HG03520 (cell line): ENCODE measurements at regions not wholly inside any gene's neighbourhood (a gene's known extent, or its start where the extent isn't known, plus 50 kb on each side); places are given as distances from the start of the nearest gene placed in this dataset.

Experiments
- ATAC-seq: cut with Tn5 transposase; IDR thresholded peaks from one replicate; pipeline ENCODE4 v1.9.1; 2021; ENCODE audit warnings: mild to moderate bottlenecking, moderate library complexity; ENCODE audit not compliant: unreplicated experiment

DNA sequence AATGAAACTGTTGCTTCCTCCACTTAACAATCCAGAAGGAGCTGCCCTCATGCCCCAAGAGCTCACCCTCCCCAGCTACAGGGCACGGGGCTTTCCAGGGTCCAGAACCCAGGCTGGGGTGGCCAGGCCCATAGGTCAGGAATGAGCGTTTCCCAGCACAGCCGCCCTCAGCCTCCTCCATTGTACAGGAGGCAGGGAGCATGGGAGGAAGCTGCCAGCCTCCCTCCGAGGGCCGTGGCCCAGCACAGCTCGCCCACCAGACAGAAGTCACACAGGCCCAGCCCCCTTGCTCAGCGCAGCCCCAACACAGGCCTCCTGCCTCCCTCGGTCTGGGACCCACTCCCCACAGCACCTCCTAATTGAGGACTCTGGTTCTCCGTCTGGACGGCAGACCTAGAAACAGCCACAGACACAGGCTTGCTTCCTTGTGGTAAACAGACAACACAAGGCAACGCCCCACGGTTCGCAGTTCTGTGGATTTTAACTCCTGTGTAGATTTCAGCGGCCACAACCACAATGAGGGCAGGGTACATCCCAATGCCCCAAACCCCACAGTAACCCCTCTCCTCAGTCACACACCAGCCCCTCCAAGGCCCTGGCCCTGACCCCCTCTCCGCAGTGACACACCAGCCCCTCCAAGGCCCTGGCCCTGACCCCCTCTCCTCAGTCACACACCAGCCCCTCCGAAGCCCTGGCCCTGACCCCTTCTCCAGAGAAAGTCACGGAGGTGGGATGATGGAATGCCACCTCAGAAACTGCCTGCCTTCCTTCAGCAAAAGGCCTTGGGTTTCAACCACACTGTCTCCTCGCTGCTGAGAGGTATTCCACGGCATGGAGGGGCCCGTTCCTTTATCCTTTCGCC is 173.5 kb downstream of the DLL1 start:
- ATAC-seq, result no peak

DNA sequence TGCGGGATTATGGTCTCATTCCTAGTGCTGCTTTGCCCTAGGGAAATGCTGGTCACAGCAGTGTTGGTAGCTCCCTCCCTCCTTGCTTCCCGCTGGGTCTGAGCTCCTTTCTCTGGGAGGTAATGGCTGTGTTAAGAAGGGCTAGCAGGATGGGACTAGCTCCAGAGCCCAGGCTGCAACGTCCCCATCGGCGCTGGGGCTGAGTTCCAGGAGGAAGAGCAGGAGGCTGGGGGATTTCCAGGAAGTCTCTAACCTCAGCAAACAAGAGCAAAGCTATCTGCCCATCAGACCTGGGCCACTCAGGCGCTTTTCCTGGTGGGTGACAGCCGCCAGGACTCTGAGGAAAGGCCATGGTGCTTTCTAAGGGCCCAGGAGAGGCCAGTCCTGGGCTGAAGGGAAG is 174.2 kb downstream of the DLL1 start:
- no peak for ATAC-seq

DNA sequence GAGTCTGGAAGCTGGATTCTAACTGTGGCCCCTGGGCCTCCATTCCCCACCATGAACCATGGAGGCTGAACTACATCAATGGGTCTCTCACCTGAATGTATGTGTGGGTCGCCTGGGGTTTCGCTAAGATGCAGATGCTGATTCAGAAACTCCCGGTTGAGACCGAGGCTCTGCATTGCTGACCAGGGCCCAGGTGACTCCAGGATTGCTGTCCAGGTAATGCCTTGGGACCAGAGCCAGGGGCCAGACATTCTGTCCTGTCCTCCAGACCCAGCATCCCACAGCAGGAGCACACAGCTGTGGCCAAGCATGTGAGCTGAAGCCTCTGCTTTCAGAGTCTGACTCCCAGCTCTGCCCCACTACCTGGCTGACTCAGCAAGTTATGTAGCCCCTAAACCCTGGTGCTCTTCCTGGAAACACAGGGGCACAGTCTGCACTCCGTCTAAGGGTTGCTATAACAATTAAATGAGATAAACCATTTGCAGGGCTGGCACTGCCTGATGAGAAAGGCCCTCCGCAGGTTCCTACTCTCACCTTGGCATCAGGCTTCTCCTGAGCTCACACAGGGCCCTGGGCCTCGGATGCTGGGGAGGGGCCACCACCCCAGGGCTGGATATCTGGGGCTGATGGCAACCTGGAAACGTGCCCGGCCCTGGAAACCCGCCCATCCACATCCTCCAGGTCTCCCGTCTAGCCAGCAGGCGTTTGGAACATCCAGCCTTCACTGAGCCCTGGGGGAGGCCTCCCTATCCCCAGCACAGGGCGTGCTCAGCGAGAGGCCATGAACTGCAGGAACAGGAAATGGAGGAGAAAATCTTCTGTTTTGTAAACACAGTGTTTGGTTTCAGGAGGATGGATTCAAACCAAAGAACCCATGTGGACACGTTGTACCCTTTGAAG is 175.7 kb downstream of the DLL1 start:
- no peak for ATAC-seq

DNA sequence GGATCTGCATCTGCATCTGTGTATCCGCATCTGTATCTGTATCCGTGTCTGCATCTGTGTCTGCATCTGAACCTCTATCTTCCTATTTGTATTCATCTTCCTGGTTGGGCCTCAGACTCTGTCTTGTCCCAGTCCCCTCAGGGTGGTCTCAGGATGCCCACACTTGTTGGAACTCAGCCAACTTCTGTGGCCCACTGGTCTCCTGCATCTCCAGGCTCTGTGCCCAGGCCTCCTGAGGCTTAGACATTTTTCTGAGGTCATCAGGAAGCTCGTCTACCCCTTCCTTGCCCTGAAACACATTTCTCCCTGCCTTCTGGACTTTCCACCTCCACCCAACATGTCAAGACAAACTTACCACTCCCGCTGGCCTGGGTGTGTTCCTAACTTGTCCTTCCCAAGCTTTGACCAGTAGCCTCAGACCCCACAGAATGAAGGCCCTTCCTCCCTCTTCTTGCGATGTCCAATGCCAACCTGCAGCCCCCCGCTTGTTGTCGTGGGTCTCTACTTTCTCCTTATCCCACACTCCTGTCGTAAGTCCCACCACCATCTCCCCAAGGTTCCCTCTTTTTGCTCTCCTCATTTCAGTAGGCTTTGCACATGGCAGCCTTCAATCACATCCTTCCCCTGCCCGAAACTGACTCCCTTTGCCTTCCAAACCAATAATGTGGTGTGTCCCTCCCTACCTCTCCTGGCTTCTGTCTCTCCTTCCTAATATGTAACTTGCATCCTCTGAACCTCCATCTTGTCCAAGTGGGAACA is 176.5 kb downstream of the DLL1 start:
- ATAC-seq, result no peak

DNA sequence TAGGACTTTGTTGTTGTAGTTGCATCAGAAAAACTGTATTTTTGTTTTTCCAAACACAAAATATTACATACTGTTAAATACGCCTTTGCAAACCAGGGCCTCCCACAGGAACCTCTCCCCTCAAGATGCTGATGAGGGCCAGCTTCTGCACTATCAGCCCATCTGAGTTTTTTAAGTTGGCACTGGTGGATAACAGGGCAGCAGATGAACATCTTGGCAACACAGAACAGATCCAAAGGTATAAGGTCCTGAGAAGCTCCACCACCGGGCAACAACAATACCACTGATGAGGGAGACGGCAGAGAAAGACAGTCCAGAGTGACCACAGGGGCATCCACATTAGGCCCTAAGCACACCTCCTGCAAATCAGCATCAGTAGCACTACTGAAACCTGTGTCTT is 177.7 kb downstream of the DLL1 start:
- no peak for ATAC-seq

DNA sequence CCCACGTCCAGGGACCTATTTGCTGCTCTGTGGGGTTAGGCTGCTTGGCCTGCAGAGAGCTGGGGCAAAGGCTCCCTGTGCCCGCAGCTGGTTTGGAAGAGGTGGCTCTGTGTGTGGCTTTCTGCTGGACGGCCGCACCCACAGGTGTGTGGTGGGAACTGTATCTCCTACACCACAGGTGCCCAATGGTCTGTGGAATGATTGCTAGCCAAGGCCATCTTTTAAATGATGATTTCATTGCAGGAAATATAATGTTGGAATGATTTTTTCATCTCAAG is 178.4 kb downstream of the DLL1 start:
- no peak for ATAC-seq

DNA sequence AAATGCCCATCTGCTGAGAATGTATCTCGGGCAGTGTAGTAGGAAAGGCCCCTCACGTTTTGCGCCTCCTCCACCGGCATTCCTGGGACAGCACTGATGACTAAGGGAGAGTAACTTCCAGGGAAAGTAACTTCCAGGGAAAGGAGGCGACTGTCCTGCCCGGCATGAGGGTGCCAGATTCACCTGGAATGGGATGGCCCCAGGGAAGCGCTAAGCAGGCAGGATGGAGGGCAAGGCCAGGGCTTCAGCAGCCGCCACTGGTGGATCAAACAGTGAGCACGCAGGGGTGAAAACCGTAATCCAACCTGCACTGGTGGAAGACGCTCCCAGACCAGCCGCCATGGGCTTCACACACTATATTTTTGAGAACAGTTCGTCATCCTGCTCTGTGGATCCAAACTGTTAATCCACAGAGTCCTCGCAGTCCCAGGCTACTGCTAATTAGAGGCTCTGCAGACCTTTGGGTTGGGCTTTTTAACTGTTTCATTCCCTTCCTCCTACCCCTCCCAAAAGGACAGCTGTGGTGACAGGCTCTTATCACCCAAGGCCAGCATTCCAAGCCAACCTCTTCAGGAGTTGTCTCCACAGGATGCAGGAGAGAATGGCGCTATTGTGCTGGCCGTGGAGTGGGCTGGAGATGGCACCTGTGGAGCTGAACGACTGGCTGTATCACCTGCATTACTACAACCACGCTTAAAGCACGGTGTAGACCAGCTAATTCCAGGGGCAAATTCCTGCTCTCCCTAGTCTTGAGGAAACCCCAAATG is 178.9 kb downstream of the DLL1 start:
- ATAC-seq, result no peak

DNA sequence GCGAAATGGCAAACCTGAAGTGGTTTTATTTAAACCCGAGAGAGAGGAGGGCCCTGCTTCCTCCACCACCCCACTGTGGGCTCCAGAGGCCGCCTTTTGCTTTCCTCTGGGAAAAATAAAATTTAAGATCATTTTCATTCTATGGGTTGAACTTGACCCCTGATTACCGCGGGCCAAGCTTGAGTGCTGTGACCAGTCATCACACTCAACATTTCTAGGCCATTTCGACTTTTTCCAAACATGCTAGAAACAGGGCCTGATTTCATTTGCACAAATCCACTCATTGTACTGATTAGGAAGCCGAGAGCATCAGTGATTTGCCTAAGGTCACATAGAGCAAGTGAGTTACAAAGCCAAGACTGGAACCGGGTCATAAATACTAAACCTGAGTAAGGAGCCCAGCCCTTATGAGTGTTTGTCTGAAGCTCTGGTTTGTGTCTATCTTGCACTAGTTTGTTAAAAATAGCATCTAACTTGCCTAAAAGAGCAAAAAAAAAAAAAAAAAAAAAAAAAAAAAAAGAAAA is 179.7 kb downstream of the DLL1 start:
- no peak for ATAC-seq

DNA sequence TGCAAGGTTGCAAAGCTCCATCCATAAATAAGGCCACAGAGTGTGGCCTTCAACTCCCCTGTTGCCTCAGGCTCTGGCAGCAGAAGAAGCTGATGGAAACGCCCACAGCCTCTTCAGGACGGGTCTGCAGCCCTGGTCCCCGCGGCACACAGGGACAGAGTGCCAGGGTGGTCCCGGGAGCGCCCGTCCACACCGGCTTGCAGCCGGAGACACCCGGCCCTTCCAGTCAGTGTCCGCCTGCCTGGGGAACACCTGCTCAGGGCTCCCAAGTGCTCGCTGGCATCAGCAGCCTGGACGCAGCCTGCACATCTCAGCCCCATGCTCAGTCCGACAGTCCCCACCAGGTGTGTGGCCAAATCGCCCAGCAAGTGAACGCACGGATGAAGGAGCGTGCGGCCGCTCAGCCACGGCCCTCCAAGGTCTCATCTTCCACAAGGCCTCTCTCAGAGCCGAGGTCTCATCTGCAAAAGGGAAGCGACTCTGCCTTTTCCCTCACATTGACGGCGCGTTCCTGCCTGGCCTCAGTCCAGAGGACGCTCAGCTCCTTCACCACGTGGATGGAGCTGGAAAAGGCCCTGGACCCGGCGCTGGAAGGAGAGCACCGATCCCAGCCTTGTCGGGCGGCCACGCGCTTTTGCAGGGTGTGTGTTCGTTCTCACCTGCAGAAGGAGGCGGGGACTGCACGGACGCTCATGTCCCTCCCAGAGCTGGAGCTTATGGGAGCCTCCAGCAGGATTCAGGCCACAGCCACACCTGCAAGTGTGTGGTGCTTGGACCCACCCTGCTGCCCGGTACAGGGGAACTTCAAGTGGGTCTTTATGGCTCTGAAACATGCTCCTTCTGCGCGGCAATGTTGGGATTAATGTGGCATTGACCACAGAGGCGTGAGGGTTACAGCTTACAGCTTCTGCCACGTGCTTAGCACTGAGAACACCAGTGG is 180.4 kb downstream of the DLL1 start:
- no peak for ATAC-seq

DNA sequence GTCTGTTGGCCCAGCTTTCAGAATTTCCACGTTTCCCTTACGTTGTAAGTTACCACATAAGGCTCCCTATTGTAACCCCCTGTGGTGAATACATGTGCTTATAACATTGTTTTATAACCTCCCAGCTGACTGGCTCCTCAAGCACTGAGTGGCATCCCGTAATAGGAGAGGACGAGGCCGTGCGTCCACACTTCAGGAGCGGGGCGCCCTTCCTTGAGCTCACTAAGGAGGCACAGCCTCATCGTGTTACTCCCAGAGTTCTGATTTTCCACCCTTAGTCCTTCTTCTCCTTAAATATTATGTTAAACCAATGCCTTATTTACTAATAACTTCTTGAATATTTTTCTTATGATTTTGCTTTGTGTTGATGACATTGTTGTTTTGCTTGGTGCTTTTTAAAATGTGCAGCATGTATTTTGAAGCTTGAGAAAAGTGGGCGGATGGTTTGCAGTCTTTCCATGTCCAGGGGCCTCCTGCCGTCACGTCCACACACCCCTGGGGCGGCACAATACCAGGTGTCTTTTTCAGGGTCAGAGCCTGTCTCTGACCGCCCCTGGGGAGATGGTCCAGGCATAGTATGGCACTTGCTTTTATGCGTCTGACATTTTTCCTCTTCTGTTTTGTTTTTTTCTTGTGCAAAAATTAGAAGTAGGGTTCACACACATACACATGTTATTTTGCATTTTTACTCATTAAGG is 181.8 kb downstream of the DLL1 start:
- ATAC-seq, result no peak

DNA sequence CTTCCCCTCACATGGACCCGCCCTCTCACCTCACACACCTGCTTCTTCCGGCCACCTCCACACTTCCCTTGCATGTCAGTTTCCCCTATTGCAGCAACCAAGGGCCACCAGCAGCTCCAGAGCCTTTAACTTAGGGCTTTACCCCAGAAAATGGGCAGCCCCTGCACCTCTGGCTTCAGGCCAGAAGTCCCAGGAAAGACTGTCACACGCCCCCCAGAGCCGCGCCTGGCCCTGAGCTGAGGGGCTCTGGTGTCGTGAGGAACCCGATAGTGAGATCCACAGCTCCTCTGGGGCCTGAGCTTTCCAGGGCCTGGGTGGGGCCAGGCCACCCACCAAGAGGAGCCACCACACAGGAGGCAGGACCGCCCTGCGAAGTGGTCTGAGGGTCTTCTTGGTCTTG is 182.4 kb downstream of the DLL1 start:
- no peak for ATAC-seq

DNA sequence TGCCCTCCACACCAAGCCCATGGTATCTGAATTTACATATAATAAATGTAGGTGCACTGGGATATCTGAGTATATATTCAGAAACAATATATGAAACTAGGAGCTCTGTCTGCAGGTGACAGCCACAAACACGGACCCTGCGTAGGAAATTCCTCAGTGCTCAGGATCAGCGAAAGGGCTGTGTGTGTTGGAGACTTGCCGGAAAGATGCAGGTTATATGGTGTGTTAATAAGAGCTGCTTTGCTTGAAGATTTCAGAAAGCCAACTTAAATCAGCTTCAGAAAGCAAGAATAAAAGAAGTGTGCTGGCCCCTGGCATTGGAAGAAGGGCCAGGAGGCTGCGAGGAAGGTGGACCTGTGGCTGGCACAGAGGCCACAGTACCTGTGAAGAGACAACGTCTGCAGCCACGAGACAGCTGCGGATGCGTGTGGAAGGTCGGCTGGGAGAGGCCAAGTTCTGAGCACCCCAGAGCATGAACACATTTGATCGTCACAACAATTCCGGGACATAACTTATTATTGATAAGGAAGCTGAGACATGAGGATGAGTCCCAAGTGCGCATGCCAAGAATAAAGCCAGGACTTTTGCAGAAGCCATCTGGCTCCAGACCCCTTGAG is 183.2 kb downstream of the DLL1 start:
- no peak for ATAC-seq

DNA sequence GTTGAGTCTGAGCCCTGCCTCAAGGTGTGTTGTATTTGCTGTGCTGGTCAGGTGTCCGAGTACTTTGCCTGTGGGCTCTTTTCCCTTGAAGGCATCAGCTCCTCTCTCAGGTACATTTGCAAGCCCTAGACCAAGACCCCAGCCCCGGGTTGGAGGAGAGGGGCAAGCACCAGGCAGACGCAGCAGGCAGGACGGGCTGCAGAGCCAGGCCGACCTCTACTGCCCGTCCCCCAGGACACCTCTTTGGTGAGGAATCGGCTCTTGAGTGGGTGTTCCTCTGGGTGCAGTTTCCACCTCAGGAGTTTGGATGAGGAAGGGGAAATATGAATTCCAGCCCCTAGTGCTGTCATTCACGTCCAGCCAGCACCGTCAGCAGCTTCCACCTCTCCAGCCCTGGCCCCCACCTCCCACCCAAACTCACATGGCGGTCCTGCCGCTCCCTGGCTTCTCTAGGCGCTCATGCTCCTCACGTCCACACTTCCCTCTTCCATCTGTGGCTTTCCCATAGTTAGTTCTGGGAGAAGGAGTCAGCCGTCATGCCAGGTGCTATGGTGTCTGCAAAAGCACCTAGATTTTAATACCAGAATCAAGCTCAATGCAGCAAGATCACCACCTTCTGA is 183.9 kb downstream of the DLL1 start:
- no peak for ATAC-seq

DNA sequence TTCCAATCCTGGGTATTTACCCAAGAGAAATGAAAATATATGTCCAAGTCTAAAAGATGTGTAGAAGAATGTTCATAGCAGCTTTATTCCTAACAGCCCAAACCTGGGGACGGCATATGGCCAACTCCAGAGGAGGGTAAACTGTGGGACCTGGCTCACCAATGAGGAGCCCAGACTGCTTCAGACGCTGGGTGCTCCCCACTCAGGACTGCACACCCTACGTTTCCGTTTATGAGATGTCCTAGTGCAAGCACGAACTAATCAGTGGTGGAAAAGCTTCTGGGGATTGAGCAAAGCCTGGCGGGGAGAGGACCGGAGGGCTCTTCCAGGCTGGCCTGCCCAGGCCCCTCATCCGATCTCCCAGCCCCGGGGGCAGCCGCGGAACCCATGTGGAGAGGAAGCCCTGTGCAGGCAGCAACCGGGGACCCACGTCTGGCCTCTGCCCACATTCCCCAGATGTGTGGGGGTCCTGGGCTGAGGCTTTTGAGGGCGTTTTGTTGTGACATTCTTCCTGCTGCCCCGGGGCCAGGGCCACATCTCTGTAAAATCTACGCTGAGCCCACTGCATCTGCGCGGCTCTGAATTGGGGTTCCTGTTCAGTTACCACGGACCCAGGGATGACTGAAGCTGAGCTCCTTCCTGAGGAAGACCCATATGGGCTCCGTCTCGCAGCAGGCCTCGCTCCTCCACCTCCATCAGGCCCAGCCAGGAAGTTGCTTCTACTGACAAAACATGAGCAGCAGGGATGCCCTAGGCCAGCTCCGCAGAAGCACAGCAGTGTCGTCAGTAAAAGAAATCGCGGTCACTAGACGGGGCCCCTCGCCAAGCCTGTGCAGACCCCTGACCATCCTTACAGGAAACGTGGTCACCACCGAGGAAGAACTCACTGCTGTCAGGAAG is 188.0 kb downstream of the DLL1 start:
- no peak for ATAC-seq

DNA sequence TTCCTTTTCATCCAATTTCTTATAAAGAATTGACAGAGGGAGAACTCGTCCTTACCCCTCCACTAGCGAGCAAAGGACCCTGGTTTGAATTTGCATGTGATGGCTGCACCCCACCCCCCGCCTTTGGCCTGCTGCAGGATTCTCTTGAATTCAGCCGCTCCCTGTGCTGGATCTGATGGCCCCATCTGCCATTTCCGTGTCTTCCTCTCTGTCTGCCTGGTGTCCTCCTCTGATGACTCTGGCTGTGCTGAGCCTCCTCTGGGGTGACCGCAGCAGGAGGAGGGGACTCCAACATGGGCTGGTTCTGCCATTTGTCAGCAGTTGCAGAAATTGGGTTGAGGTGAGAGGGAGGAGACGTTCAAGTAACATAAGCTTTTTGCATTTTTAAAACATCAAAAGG is 188.8 kb downstream of the DLL1 start:
- ATAC-seq, result no peak

DNA sequence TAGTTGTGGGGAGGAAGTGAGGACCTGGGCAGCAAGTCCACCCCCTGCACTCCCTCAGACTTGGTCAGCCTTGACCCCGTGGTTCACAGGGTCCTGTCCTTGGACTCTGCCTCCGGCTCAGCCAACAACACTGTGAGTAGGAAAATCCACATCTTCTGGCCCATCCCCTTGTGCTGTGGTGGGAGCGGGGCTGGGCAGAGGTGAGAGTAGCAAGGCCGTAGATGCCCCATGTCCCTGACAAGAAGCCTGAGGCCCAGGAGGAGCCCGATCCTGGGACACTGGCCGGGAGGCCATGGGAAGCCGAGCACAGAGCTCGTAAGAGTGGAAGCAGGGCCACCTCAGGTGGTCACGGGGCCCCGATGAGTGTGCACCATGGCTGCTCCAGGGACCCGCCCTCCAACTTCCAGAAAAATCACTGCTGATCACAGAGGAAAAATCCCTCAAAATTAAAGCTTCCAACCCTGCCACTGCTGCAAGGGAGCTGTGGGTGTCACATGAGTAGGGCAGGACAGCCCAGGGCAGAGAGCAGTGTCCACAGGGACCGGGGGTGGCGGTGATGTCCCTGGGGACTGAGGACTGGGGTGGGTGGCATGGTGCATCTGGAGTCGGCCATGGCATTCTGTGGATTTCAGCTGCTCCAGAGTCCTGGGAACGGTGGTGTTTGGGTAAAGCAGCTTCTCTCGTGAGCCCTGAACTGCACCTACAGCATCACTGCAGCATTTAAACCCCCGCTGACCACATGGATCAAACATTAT is 189.4 kb downstream of the DLL1 start:
- ATAC-seq, result no peak
